ACC112 (cell line): ENCODE measurements at regions not wholly inside any gene's neighbourhood (a gene's known extent, or its start where the extent isn't known, plus 50 kb on each side); places are given as distances from the start of the nearest gene placed in this dataset.
"Not testable (repeated sequence)": the region's sequence is repeated elsewhere in the genome, so short reads cannot be mapped to it uniquely, and the experiment has no call there.

Experiments
- H2AFZ ChIP-seq: fragments of 200-600 bp; sonication (generic); one replicate; pipeline ENCODE4 v1.6.0; 2017; ENCODE audit warnings: antibody characterized with exemption, low read length; ENCODE audit not compliant: unreplicated experiment
- H3K27ac ChIP-seq: fragments of 200-600 bp; sonication (generic); 2 replicates; pipeline ENCODE4 v1.5.1; 2014; ENCODE audit warnings: low read depth, mild to moderate bottlenecking, antibody characterized with exemption, low read length, moderate library complexity
- H3K27me3 ChIP-seq: fragments of 200-600 bp; sonication (generic); 2 replicates; pipeline ENCODE4 v1.6.1; 2014; ENCODE audit warnings: mild to moderate bottlenecking, antibody characterized with exemption, low read length, moderate library complexity, mixed read lengths; ENCODE audit not compliant: insufficient read depth
- H3K36me3 ChIP-seq: fragments of 200-600 bp; sonication (generic); 2 replicates; pipeline ENCODE4 v1.6.1; 2016; ENCODE audit warnings: mild to moderate bottlenecking, antibody characterized with exemption, low read length, moderate library complexity, mixed read lengths; ENCODE audit not compliant: insufficient read depth
- H3K4me1 ChIP-seq: fragments of 200-600 bp; sonication (generic); one replicate; pipeline ENCODE4 v1.6.1; 2016; ENCODE audit warnings: low read length, mixed read lengths; ENCODE audit not compliant: insufficient read depth, unreplicated experiment, control insufficient read depth
- H3K4me3 ChIP-seq: fragments of 200-600 bp; sonication (generic); 2 replicates; pipeline ENCODE4 v1.5.1; 2014; ENCODE audit warnings: mild to moderate bottlenecking, low read depth, low read length
- H3K79me2 ChIP-seq: fragments of 200-600 bp; sonication (generic); one replicate; pipeline ENCODE4 v1.6.0; 2016; ENCODE audit warnings: low read length; ENCODE audit not compliant: control insufficient read depth, unreplicated experiment, insufficient read depth

- H3K79me2 ChIP-seq, H3K4me1 ChIP-seq, H3K27ac ChIP-seq, H3K27me3 ChIP-seq, H3K4me3 ChIP-seq, H2AFZ ChIP-seq, H3K36me3 ChIP-seq: not testable (repeated sequence)
Observed at GRCh38 chr3:172579753-172580152, 56.5 kb upstream of the TNFSF10 start.

- H3K79me2 ChIP-seq, H3K4me3 ChIP-seq, H2AFZ ChIP-seq, H3K36me3 ChIP-seq, H3K4me1 ChIP-seq, H3K27me3 ChIP-seq, H3K27ac ChIP-seq: not testable (repeated sequence)
Observed at GRCh38 chr3:172578714-172579113, 55.5 kb upstream of the TNFSF10 start.

- Histone ChIP-seq H3K4me1 (peaks cover 9% of the 10 kb centered on the region), H3K27me3 (no peaks in the 10 kb centered on the region), H2AFZ (peak overlapping the region; percentile 12), H3K27ac (no peak overlapping the region), H3K4me3 (no peak overlapping the region), H3K79me2 (no peaks in the 10 kb centered on the region), H3K36me3 (no peaks in the 10 kb centered on the region)
Observed at GRCh38 chr3:172577987-172578570, 54.8 kb upstream of the TNFSF10 start.

- Histone ChIP-seq H3K27ac (no peak overlapping the region), H2AFZ (no peak overlapping the region), H3K4me3 (no peak overlapping the region)
Observed at GRCh38 chr3:172575375-172575774, 52.1 kb upstream of the TNFSF10 start.

GRCh38 chr3:172573422-172573821 is 50.2 kb upstream of the TNFSF10 start:
- Histone ChIP-seq H3K27ac (no peak overlapping the region), H3K36me3 (no peaks in the 10 kb centered on the region), H3K4me3 (no peak overlapping the region), H3K27me3 (no peaks in the 10 kb centered on the region), H2AFZ (no peak overlapping the region), H3K4me1 (peaks cover 4% of the 10 kb centered on the region), H3K79me2 (no peaks in the 10 kb centered on the region)

More at GRCh38 chr3:172575375-172575774, 52.1 kb upstream of the TNFSF10 start:
- H3K79me2 ChIP-seq = no peaks in the 10 kb centered on the region
- no peaks in the 10 kb centered on the region for H3K27me3 ChIP-seq
- peaks cover 4% of the 10 kb centered on the region for H3K4me1 ChIP-seq
- no peaks in the 10 kb centered on the region for H3K36me3 ChIP-seq
